ENCODE measurements at regions not wholly inside any gene's neighbourhood (a gene's known extent, or its start where the extent isn't known, plus 50 kb on each side); places are given as distances from the start of the nearest gene placed in this dataset.

GRCh38 chr13:84296401-84296800 lies 414.1 kb upstream of the SLITRK1 start:
- no peak for DNase-seq (ENCODE audit: low spot score)

GRCh38 chr13:84294576-84294975 lies 412.3 kb upstream of the SLITRK1 start:
- no peak for DNase-seq (ENCODE audit: low spot score)

GRCh38 chr13:84290386-84290785 lies 408.1 kb upstream of the SLITRK1 start:
- DNase-seq (ENCODE audit: low spot score) = no peak

- no peak for DNase-seq (ENCODE audit: low spot score)
These were observed 396.9 kb upstream of the SLITRK1 start for GRCh38 chr13:84279166-84279565.

- DNase-seq (ENCODE audit: low spot score) = no peak
These were observed 390.7 kb upstream of the SLITRK1 start for GRCh38 chr13:84272877-84273562.

GRCh38 chr13:84265257-84265764 lies 383.0 kb upstream of the SLITRK1 start:
- DNase-seq (ENCODE audit: low spot score) = no peak

- DNase-seq (ENCODE audit: low spot score) = no peak
These were observed 381.2 kb upstream of the SLITRK1 start for GRCh38 chr13:84263354-84264069.

GRCh38 chr13:84255226-84255797 lies 373.0 kb upstream of the SLITRK1 start:
- no peak for DNase-seq (ENCODE audit: low spot score)

GRCh38 chr13:84249463-84249862 lies 367.2 kb upstream of the SLITRK1 start:
- DNase-seq (ENCODE audit: low spot score) = no peak

GRCh38 chr13:84243340-84243739 lies 361.1 kb upstream of the SLITRK1 start:
- DNase-seq (ENCODE audit: low spot score) = no peak

GRCh38 chr13:84239032-84239431 lies 356.8 kb upstream of the SLITRK1 start:
- DNase-seq (ENCODE audit: low spot score) = no peak

GRCh38 chr13:84238381-84238780 lies 356.1 kb upstream of the SLITRK1 start:
- no peak for DNase-seq (ENCODE audit: low spot score)

- DNase-seq (ENCODE audit: low spot score) = no peak
These were observed 354.9 kb upstream of the SLITRK1 start for GRCh38 chr13:84237143-84237542.

GRCh38 chr13:84234416-84234815 lies 352.1 kb upstream of the SLITRK1 start:
- DNase-seq (ENCODE audit: low spot score) = no peak

GRCh38 chr13:84230568-84230967 lies 348.3 kb upstream of the SLITRK1 start:
- no peak for DNase-seq (ENCODE audit: low spot score)

GRCh38 chr13:84211048-84211447 lies 328.8 kb upstream of the SLITRK1 start:
- DNase-seq (ENCODE audit: low spot score) = no peak

- DNase-seq (ENCODE audit: low spot score) = no peak
These were observed 326.1 kb upstream of the SLITRK1 start for GRCh38 chr13:84208246-84208910.

- no peak for DNase-seq (ENCODE audit: low spot score)
These were observed 325.2 kb upstream of the SLITRK1 start for GRCh38 chr13:84207509-84207908.

GRCh38 chr13:84200971-84201370 lies 318.7 kb upstream of the SLITRK1 start:
- DNase-seq (ENCODE audit: low spot score) = no peak

GRCh38 chr13:84192125-84192524 lies 309.9 kb upstream of the SLITRK1 start:
- DNase-seq (ENCODE audit: low spot score) = no peak

- no peak for DNase-seq (ENCODE audit: low spot score)
These were observed 308.9 kb upstream of the SLITRK1 start for GRCh38 chr13:84191139-84191538.

- no peak for DNase-seq (ENCODE audit: low spot score)
These were observed 305.4 kb upstream of the SLITRK1 start for GRCh38 chr13:84187626-84188025.
